NCI-H2107 treated with DMSO at 0.1 percent for 48 hours (cell line): ENCODE measurements at regions not wholly inside any gene's neighbourhood (a gene's known extent, or its start where the extent isn't known, plus 50 kb on each side); places are given as distances from the start of the nearest gene placed in this dataset.
A peak's percentile ranks its signal among the peaks of the same experiment; 100 is the strongest.

Experiments used
- DNase-seq: peaks from one replicate; lab custom pipeline; 2025; ENCODE audit not compliant: unreplicated experiment; lab: John Stamatoyannopoulos, UW

DNA sequence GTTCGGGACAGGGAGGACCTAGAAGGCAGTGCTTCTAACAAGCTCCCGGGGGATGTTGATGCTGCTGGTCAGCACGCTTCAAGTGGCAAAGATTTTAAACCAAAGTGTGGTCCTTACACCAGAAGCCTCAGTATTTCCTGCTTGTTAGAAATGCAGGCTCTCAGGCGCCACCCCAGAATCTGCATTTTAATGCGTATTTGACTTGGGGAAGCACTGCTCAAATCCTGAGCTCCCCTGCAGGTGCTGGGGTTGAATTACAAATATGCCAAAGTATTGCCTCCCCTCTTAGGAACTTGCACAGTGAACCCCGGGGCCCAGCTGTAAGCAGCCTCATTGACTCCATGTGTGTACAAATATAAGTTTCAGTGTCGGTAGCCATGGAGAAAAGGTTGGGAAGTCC is 70.8 kb upstream of the RAI2 start:
- DNase-seq: no peak

DNA sequence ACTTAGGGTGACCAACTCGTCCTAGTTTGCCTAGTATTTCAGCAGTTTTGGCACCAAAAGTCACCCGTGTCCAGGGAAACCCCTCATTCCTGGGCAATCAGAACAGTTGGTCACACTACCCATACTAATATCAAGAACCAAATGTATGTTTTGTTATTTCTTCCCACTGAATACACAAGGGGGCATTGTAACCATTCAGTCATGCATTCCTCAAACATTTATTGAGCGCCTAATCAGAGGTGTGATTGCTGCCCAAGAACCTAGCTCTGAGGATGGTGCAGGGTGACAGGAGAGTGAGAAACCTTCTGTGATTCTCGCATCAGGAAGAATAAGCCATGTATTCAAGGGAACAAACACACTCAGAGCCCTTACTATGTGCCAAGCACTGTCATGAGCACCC is 69.8 kb upstream of the RAI2 start:
- DNase-seq: peak; percentile 50

DNA sequence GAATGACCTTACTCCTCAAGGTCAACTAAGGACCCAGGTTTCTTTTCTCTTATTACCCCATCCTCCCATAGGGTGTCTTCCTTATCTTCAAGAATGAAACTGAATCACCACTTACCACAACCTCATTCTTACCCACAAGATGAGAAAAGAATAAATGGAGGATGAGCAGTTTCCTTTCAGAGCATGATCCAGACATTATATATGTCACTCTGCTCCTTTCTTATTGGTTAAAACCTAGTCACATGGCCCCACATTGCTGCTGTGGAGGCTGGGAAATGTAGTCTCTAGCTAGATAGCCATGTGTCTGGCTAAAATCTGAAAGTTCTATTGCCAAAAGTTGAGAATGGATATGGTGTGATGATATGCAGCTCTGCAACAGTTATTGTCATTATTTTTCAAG is 62.4 kb upstream of the RAI2 start:
- DNase-seq: no peak

DNA sequence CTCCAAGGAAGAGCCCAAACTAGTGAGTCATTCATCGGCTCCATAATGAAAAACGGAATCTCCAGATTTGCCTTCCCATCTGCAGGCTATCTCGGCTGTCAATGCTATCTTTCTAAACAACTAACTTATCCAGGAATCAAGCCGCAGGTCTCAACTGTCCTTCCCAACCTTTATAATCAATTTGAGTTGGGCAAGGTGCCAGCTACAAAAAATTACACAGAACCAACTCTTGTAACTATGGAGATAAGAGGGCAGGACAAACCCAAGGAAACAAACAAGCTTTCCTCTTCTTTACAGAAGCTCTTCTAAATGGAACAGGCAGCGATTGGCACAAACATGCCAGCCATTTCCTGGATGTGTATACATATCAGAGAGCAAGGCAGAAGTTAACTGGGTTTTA is 61.2 kb upstream of the RAI2 start:
- DNase-seq: peak; percentile 11

DNA sequence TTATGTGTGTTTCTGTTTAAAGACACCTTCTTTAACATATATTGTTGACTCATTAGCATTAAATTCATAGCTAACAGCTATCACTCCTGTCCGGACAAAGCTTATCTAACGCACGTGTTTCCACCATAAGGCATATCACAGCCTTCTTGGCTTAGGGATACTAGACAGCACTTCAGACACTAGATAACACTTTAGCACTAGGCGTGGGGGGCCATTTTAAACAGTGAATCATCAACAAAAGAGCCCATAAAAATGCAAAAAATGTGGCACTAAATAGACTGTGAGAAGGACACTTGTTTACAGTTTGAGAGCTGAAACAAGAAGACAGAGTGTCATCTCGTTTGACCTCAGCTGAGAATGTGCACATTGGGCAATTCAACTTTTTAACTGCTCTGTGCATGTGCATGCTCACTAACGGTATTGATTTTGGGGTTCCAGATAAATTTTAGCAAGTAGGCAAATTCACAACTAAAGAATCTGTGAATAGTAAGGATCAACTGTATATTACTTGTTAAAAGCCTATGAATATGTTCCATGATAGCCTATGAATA is 58.9 kb upstream of the RAI2 start:
- no peak for DNase-seq

DNA sequence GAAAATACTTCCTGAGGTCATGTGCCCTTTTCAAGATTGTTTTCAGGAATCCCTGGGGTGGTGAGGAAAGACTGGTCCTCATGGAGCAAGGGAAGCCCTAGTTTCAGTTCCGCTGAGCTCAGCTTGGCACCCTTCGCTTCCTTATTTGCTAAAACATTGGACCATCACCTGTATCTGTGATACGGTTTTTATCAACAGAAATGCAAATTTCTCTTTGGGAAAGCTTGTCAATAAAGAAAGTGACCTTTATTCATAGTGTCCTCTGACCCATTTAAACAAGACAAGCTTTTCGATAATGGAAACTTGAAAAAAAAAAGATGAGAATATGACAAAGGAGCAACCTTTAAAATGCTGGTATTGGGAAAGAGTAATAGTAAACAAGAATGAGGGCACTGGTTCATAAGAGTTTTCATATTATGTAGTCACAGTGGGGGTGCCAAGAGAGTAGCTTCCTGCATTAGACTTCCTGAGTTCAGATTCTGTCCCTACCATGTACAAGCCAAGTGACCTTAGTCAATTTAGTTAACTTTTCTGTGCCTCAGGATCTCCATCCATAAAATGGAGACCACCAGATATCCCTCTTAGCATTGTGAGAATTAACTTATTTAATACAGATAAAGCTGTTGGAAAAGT is 57.0 kb upstream of the RAI2 start:
- no peak for DNase-seq

DNA sequence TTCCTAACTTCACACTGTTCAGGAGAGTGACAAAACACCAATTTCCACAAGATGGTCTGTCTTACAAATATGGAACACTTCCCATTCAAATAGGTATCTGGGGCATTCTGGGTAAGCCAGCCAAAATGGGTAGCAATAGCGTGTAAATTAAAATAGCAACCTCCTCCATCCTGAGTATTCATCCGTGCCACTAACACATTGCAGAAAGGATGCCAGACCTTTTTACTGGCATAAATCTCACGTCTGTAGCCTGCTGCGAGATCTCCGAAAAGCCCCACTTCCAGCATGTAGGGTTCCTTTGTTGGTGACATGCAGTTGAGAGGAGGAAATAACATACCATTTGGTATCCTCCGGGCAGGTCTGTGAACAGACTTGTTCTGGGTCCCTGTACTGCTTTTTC is 52.7 kb upstream of the RAI2 start:
- DNase-seq: no peak
